IMR-90 (cell line): ENCODE measurements at regions not wholly inside any gene's neighbourhood (a gene's known extent, or its start where the extent isn't known, plus 50 kb on each side); places are given as distances from the start of the nearest gene placed in this dataset.

Experiments used
- ATAC-seq: fragments of 200-7000 bp; cut with Tn5 transposase; 2 replicates; pipeline ENCODE4 v1.9.1; 2020; ENCODE audit warnings: low read depth, mild to moderate bottlenecking, moderate library complexity
- BruUV-seq: library from RNA; stranded (reverse); fragments of 400-500 nt; replicated peaks from 2 replicates; lab custom pipeline; 2021; lab: Mats Ljungman, UMichigan
- CTCF ChIA-PET: fragments of 300-600 bp; formaldehyde crosslinking; extraction: SDS; loops from one replicate; lab custom pipeline; 2021; ENCODE audit warnings: antibody characterized with exemption; lab: Yijun Ruan, JAX
- POLR2A ChIA-PET: fragments of 300-600 bp; sonication (Branson Sonifier 250); formaldehyde crosslinking; loops from one replicate; lab custom pipeline; 2022; ENCODE audit warnings: antibody characterized with exemption; ENCODE audit not compliant: unreplicated experiment; lab: Charles Lee
- DNase-seq: peaks from one replicate; pipeline ENCODE4 v3.0.0; 2013
- H2AFZ ChIP-seq: replicated peaks from 2 replicates; pipeline ENCODE3; 2013; ENCODE audit warnings: low read length, mild to moderate bottlenecking; ENCODE audit not compliant: poor library complexity
- H2AK5ac ChIP-seq: 2 replicates; pipeline ENCODE4 v1.6.1; 2013; ENCODE audit warnings: low read depth, low read length, inconsistent platforms
- H2AK9ac ChIP-seq: replicated peaks from 2 replicates; pipeline ENCODE3; 2013; ENCODE audit warnings: mild to moderate bottlenecking, low read depth, low read length, moderate library complexity; ENCODE audit not compliant: poor library complexity
- H2BK120ac ChIP-seq: 2 replicates; pipeline ENCODE4 v1.6.1; 2013; ENCODE audit warnings: low read depth, low read length, inconsistent platforms
- H2BK15ac ChIP-seq: 3 replicates; pipeline ENCODE4 v1.6.1; 2013; ENCODE audit warnings: low read depth, low read length, inconsistent platforms
- H2BK20ac ChIP-seq: 2 replicates; pipeline ENCODE4 v1.6.1; 2013; ENCODE audit warnings: low read depth, mild to moderate bottlenecking, inconsistent platforms, low read length, moderate library complexity
- H2BK5ac ChIP-seq: 2 replicates; pipeline ENCODE4 v1.6.1; 2013; ENCODE audit warnings: mild to moderate bottlenecking, low read depth, low read length, inconsistent platforms; ENCODE audit not compliant: poor library complexity, severe bottlenecking
- H3K14ac ChIP-seq: replicated peaks from 2 replicates; pipeline ENCODE4 v1.6.1; 2013; ENCODE audit warnings: low read depth, low read length, inconsistent platforms
- H3K18ac ChIP-seq: 2 replicates; pipeline ENCODE4 v1.6.1; 2013; ENCODE audit warnings: low read depth, low read length, control low read depth
- H3K23ac ChIP-seq: 2 replicates; pipeline ENCODE4 v1.6.1; 2013; ENCODE audit warnings: low read depth, low read length, inconsistent platforms
- H3K27ac ChIP-seq: 2 replicates; pipeline ENCODE4 v1.5.1; 2013; ENCODE audit warnings: mild to moderate bottlenecking, control low read depth, low read length; ENCODE audit not compliant: insufficient read depth
- H3K27me3 ChIP-seq: 2 replicates; pipeline ENCODE4 v1.6.1; 2013; ENCODE audit warnings: low read length; ENCODE audit not compliant: control insufficient read depth, insufficient read depth
- H3K36me3 ChIP-seq: 2 replicates; pipeline ENCODE4 v1.6.1; 2013; ENCODE audit warnings: low read length, mixed read lengths; ENCODE audit not compliant: control insufficient read depth, insufficient read depth
- H3K4ac ChIP-seq: 2 replicates; pipeline ENCODE4 v1.6.1; 2013; ENCODE audit warnings: low read depth, low read length, inconsistent platforms
- H3K4me1 ChIP-seq: 2 replicates; pipeline ENCODE4 v1.6.1; 2013; ENCODE audit warnings: low read length, mixed read lengths; ENCODE audit not compliant: control insufficient read depth, insufficient read depth
- H3K4me2 ChIP-seq: 2 replicates; pipeline ENCODE4 v1.6.1; 2013; ENCODE audit warnings: low read depth, mild to moderate bottlenecking, control low read depth, low read length, moderate library complexity
- H3K4me3 ChIP-seq: 2 replicates; pipeline ENCODE4 v1.5.1; 2013; ENCODE audit warnings: low read depth, mild to moderate bottlenecking, control low read depth, low read length, moderate library complexity; ENCODE audit not compliant: insufficient read depth
- H3K56ac ChIP-seq: 2 replicates; pipeline ENCODE4 v1.6.1; 2013; ENCODE audit warnings: low read length, inconsistent platforms; ENCODE audit not compliant: insufficient read depth; ENCODE audit errors: extremely low read depth
- H3K79me1 ChIP-seq, 2 experiments: 2 replicates each; pipeline ENCODE4 v1.6.1; 2013; ENCODE audit warnings: low read length in 2 of 2, inconsistent platforms in 1 of 2, low read depth in 1 of 2
- H3K9ac ChIP-seq: 2 replicates; pipeline ENCODE4 v1.6.1; 2013; ENCODE audit warnings: low read depth, low read length, control low read depth
- H3K9me1 ChIP-seq: 2 replicates; pipeline ENCODE4 v1.6.1; 2013; ENCODE audit warnings: low read length, inconsistent platforms; ENCODE audit not compliant: insufficient read depth
- H3K9me3 ChIP-seq: 2 replicates; pipeline ENCODE4 v1.6.1; 2013; ENCODE audit warnings: low read length; ENCODE audit not compliant: control insufficient read depth, insufficient read depth
- H4K20me1 ChIP-seq: 2 replicates; pipeline ENCODE4 v1.6.1; 2013; ENCODE audit warnings: low read length, inconsistent platforms; ENCODE audit not compliant: insufficient read depth
- H4K5ac ChIP-seq: 2 replicates; pipeline ENCODE4 v1.6.1; 2013; ENCODE audit warnings: mild to moderate bottlenecking, low read depth, low read length, control low read depth
- H4K8ac ChIP-seq, 2 experiments: 2 replicates each; pipeline ENCODE4 v1.6.1; 2013; ENCODE audit warnings: low read depth in 2 of 2, low read length in 2 of 2, control low read depth in 1 of 2, inconsistent platforms in 1 of 2
- H4K91ac ChIP-seq: 2 replicates; pipeline ENCODE4 v1.6.1; 2013; ENCODE audit warnings: low read depth, low read length, inconsistent platforms; ENCODE audit not compliant: insufficient read depth
- BHLHE40 ChIP-seq: fragments of 150-350 bp; IDR thresholded peaks from 2 replicates; pipeline ENCODE4 v1.6.1; 2016; ENCODE audit warnings: mild to moderate bottlenecking, low read depth, low read length
- CHD1 ChIP-seq: IDR thresholded peaks from 2 replicates; pipeline ENCODE4 v1.6.1; 2012; ENCODE audit warnings: low read depth, low read length, improper control_type of control experiment
- NFE2L2 ChIP-seq: fragments of 150-350 bp; IDR thresholded peaks from 2 replicates; pipeline ENCODE4 v1.6.1; 2016; ENCODE audit warnings: low read depth, mild to moderate bottlenecking, low read length
- POLR2A ChIP-seq: IDR thresholded peaks from 2 replicates; pipeline ENCODE4 v1.6.1; 2012; ENCODE audit warnings: mild to moderate bottlenecking, low read depth, low read length
- RAD21 ChIP-seq: IDR thresholded peaks from 2 replicates; pipeline ENCODE4 v1.6.1; 2012; ENCODE audit warnings: low read length, improper control_type of control experiment
- WGBS, 2 experiments: methylation state at CpG; one replicate each; pipeline versions ENCODE4 v1.1.5 to v1.1.7; 2013; ENCODE audit warnings: missing lambda C conversion rate in 2 of 2; ENCODE audit not compliant: insufficient read length in 1 of 2; ENCODE audit errors: extremely low coverage in 2 of 2; 5-methylcytosine and 5-hydroxymethylcytosine counted together
- dilution Hi-C: fragments of 300-500 bp; cut with HindIII; formaldehyde crosslinking; loops from one replicate; pipeline ENCODE4 v1.14.3; 2018; ENCODE audit warnings: low sequenced_read_pairs; ENCODE audit not compliant: unreplicated experiment
- in situ Hi-C: fragments of 300-500 bp; cut with MboI; formaldehyde crosslinking; loops from 3 replicates; pipeline ENCODE4 v1.14.3; 2019; ENCODE audit warnings: low sequenced_read_pairs, inconsistent platforms, mixed read lengths
- intact Hi-C: fragments of 100-400 bp; cut with micrococcal nuclease; formaldehyde crosslinking; loops from 2 replicates; pipeline ENCODE4 v1.10.0; 2022

DNA sequence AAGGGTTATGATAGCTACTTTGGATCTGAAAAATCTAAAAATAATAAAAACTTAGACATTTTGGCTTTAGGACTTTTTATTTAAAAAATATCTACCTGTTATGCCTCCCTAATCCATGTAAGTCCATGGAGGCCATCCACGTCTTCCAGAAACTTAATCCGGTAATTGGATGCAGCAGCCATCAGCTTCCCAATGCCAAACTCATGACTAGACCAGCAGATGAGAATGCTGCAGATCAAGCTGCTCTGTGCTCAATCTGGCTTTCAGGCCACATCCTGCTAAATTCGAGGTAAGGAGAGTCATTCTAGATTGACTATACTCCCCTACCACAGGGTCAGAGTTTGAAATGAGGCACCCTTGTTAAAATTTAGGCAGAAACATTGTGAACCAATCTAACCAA, 168.5 kb upstream of the TCERG1L start:
- H3K9me3 ChIP-seq = peaks cover 51% of the 10 kb centered on the region
- H3K27ac ChIP-seq = no peak overlapping the region
- H3K79me1 ChIP-seq = no peaks in the 10 kb centered on the region
- H2AK9ac ChIP-seq = no peak overlapping the region
- ChIA-PET CTCF (no interaction called here), POLR2A (no interaction called here)
- no peaks in the 10 kb centered on the region for H3K9me1 ChIP-seq
- no peaks in the 10 kb centered on the region for H4K20me1 ChIP-seq
- no peak overlapping the region for H2AK5ac ChIP-seq
- ATAC-seq (no peak), DNase-seq (no peak)
- H4K91ac ChIP-seq = no peak overlapping the region
- no peak overlapping the region for H2BK20ac ChIP-seq
- H3K18ac ChIP-seq = no peak overlapping the region
- BruUV-seq = no TSS peak
- H3K4me1 ChIP-seq = no peaks in the 10 kb centered on the region
- no peaks in the 10 kb centered on the region for H3K36me3 ChIP-seq
- H2BK15ac ChIP-seq = no peak overlapping the region
- no peak overlapping the region for H3K9ac ChIP-seq
- dilution Hi-C loops (no loop called here), intact Hi-C loops (no loop called here), in situ Hi-C loops (no loop called here)
- no peak overlapping the region for H3K4me2 ChIP-seq
- no CpG with 5 or more reads among the region's 3 CpGs for WGBS, 2 experiments
- H3K56ac ChIP-seq = no peak overlapping the region
- no peaks in the 10 kb centered on the region for H3K27me3 ChIP-seq
- H3K4me3 ChIP-seq = no peak overlapping the region
- no peak overlapping the region for H3K4ac ChIP-seq
- no peak overlapping the region for H2BK5ac ChIP-seq
- no peak overlapping the region for H3K23ac ChIP-seq
- no peak overlapping the region for H2BK120ac ChIP-seq
- no peak overlapping the region for H3K14ac ChIP-seq
- H4K5ac ChIP-seq = no peak overlapping the region
- H4K8ac ChIP-seq = no peak overlapping the region
- TF ChIP-seq NFE2L2 (no peak), CHD1 (no peak), BHLHE40 (no peak), POLR2A (no peak), RAD21 (no peak)
- no peak overlapping the region for H2AFZ ChIP-seq
